Stimulated activated CD8-positive, alpha-beta memory T cell treated with anti-CD3 and anti-CD28 coated beads, Interleukin-4, amount 100 ng/mL, for 4 hours (primary cell): ENCODE measurements at regions not wholly inside any gene's neighbourhood (a gene's known extent, or its start where the extent isn't known, plus 50 kb on each side); places are given as distances from the start of the nearest gene placed in this dataset.

Source experiments
- DNase-seq, 2 donors: peaks; one replicate each; pipeline ENCODE4 v3.0.0-alpha.2; 2020; ENCODE audit warnings: low read depth in 2 of 2, low spot score in 1 of 2

GRCh38 chr12:124459852-124460645 lies 107.4 kb downstream of the NCOR2 start:
- DNase-seq: no peak

DNA sequence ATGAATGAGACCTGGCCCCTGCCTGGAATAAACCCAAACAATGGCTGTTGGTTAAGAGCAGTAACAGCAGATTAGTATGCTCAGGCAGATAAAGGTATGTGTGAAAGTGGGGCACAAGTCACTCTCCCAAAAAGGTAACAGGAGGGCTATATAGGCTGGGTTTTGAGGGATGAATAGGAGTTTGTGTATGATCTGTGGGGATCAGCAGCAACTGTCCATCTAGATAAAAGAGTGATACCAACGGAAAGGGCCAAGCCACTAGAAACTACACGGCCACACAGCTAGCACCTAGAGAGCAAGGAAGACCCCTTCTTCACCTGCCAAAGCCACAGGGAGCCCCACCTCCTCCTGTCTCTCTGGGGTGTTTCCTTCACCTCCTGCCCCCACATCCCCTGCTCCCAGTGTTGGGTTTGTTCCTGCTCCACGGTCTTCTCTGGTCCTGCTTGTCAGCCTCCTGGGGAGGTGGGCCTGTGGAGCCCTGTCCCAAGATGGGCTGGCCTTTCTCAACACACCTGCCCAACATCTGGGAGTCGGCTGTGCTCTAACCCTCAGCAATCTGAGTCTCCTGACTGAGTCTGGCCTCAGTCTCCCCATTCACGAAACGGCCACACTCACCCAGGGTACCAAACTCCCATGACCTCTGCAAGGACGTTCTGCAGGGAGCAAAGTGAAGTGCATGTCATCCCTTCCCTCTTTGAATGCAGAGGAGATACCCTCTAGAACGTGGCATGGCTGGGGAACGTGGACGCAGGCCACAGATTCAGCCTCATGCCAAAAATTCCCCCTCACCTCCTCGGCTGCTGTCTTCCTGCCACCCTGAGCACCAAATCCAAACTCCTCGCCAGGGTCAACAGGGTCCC lies 108.2 kb downstream of the NCOR2 start:
- DNase-seq: no peak

DNA sequence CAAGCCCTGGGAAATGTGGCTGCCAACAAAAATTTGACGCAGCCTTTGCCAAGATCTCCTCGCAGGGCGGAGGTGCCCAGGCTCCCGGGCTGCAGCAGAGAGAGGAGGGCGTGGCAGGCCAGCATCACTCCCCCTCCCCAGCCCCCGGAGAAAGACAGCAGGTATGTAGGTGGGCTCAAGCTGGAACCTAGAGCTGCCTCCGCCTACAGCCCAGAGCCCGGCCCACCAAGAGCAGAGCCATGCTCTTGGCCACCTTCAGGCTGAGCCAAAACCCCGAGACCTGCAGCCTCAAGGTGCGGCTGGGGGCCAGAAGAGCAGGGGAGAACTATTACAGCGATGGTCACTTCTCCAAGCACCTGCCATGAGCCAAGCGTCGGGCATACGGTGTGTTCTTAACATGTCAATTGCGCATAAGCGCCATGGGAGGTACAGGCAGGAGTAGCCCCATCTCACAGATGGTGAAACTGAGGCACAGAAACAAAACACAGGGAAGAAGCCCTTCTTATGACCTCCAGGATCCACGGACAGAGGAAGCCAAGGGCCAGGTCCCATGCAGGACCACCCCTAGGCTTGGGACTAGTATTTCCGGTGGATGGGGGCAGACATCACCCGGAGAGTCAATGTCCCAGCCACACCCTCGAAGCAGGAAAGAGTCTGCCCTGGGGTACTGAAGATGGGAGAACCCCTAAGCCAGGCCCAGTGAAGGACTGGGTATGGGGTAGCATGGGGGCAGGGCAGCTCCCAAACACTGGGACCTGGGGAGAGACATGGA lies 109.0 kb downstream of the NCOR2 start:
- no peak for DNase-seq

GRCh38 chr12:124457287-124458219 lies 109.9 kb downstream of the NCOR2 start:
- peak in 1 of 2 donors; percentile 40 for DNase-seq

- DNase-seq: peak; percentile 7 to 35
Observed at GRCh38 chr12:124456652-124457152, 110.7 kb downstream of the NCOR2 start.

GRCh38 chr12:124456133-124456651 lies 111.2 kb downstream of the NCOR2 start:
- DNase-seq: no peak

- no peak for DNase-seq
Observed at GRCh38 chr12:124455336-124455735, 112.1 kb downstream of the NCOR2 start.

DNA sequence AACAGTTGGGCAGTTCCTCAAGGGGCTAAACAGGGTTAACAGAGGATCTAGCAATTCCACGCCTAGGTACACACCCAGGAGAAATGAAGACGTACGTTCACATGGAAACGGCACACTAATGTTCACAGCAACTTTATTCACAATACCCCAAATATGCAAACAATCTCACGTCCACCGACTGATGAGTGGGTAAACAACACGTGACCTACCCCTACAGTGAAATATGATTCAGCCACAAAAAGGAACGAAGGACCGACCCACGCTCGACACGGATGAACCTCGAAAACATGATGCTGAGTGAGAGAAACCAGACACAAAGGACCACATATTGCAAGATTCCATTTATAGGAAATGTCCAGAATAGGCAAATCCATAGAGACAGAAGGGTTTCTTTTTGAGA lies 112.7 kb downstream of the NCOR2 start:
- no peak for DNase-seq

DNA sequence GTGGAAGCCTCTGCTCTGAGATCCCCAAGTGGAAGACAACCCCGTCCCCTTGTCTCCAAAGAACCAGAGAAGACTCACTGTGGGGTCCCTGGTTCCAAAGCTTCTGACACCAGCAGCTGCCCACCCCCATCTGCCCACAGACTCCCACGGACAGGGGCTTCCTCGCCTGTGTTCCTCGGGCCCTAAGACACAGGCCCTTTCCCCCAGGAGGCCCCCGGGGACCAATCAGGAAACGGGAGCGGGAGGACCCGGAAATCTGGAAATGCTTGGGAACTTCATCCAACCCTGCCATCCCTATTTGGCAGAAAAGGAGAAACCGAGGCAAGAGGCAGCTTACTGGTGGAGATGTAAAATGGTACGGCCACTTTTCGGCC lies 113.1 kb downstream of the NCOR2 start:
- no peak for DNase-seq

DNA sequence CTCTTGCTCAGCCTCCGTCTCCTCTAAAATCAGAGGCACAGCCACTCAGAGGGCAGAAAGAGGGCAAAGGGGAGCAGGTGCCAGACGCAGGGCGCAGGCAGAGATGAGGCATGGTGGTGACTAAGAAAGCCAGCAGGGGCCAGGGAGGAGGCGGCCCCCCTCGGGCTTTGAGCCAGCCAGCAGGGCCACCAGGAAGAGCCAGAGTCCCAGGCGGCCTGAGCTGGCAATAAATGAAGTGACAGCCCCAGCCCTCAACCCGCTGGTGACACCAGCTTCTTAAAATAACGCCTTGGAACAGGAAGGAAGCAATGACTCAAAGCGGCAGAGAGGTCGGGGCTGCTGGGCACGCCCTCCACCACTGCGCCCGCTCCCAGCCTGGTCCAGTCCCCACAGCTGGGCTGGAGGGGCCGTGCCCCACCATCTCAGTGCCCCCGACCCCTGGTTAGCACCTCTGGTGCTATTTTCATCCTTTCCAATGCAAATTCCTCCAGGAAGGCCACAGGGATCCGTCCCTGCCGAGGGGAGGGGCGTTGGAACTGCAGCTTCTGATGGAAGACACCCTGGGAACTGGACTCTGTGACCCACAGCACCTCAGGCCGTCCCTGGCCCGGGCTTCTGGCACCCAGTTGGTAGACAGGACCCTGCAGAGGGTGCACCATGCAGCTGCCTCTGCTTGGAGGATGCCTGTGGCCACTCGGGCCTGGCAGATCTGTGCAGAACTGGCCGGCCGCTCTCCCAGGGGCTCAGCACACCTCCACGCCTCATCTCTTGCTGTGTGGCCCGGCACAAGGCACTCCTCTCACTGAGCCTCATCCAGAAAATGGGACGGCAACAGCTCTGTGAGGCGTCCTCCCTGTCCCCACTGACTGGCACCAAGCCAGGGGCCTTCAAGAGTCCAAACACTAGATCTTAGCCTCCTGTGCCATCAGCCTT lies 113.7 kb downstream of the NCOR2 start:
- peak; percentile 63 to 88 for DNase-seq

DNA sequence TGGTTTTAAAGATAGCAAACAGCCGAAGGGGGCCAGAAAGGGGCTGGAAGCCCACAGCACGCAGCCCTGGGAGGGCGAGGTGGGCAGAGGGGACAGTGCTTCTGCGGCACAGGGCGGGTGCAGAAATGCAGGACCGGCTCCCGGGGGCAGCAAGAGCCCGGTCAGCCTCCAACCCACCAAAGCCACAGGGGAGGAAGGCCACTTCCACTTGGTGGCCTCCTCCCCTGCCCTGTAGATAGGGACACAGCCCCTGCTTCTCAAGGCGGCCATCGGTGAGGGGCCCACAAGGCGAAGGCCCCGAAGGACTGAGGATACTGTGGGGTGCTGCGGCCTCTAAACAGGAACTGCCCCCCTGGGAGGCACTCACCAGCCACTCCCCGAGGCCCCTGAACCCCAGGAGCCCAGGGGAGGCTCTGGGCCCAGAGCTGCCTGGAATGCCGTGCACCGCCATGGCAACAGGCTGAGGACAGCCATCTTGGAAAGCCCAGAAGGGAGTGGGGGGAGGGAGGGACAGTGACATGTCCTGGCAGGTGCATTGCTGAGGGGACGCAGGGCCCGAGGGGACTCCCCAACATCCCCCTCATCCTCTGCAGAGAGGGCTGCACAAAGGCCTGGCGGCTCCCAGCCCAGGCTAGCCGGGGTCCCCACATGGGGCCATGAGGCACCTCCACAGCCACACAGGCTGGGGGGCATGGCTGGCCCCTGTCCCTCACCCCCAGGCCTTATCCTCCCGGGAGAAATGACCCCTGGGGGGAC lies 114.7 kb downstream of the NCOR2 start:
- DNase-seq: no peak

- no peak for DNase-seq
Observed at GRCh38 chr12:124451637-124452243, 115.7 kb downstream of the NCOR2 start.

DNA sequence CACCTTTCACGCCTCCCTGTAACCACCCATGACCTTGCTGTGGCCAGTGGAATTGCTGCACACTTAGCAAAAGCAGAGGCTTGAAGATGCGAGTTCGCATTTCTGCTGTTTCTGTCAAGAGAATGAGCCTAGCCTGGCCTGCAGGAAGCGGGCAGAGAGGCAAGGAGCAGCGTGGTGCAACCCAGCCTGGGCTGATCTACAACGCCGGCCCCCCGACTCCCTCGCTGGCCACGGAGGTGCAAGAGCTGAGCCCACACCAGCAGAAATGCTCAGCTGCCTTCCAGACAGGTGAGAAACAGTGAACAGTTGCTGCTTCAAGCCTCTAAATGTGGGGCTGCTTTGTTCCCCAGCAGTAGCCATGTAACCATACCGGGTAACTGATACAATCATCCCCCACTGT lies 116.4 kb downstream of the NCOR2 start:
- no peak for DNase-seq

GRCh38 chr12:124450376-124450750 lies 117.0 kb downstream of the NCOR2 start:
- no peak for DNase-seq

GRCh38 chr12:124449623-124450375 lies 117.6 kb downstream of the NCOR2 start:
- no peak for DNase-seq

DNA sequence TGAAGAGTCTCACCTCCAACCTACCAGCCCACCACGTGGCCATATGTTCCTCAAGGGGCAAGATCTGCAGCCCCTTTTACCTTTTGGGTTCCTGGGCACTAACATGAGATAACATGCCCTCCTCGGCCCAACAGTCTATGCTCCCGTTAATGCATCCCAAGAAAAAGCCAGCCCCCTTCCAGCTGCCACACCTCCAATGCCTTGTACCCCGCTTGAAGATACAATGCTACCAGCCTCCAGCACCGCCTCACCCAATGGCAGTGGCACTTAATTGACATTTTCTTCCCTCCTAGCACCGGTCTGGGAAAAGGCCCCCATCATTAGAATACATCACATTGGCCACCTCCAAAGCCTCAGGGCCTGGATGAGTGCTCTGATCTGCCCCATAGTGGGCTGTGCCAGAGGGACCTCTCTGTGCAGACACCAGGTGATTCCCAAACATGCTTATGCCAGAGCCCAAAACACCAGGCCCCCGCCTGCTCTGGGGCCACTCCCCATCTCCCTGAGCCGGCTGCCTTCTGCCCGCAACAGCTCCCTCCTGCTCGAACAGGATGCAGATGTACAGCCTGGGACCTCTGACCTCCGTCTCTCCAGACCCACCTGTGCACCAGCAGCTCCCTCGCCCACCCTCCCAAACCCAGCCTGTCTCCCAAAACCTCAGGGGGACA lies 118.3 kb downstream of the NCOR2 start:
- DNase-seq: no peak
